Ureter (tissue), 1 donor: ENCODE measurements at regions not wholly inside any gene's neighbourhood (a gene's known extent, or its start where the extent isn't known, plus 50 kb on each side); places are given as distances from the start of the nearest gene placed in this dataset.
"Not testable (repeated sequence)": the region's sequence is repeated elsewhere in the genome, so short reads cannot be mapped to it uniquely, and the experiment has no call there.

Experiments used
- DNase-seq: peaks from one replicate; pipeline ENCODE4 v3.0.0-alpha.2; 2020; ENCODE audit warnings: low spot score
- donor health status: DM: yes; HTN: yes; CAD: no.

- DNase-seq = no peak
Measured at GRCh38 chr22:49460091-49460490, 367.6 kb downstream of the BRD1 start.

GRCh38 chr22:49458708-49459099, 369.0 kb downstream of the BRD1 start:
- no peak for DNase-seq

GRCh38 chr22:49457946-49458707, 369.5 kb downstream of the BRD1 start:
- no peak for DNase-seq

- no peak for DNase-seq
Measured at GRCh38 chr22:49457146-49457545, 370.5 kb downstream of the BRD1 start.

- no peak for DNase-seq
Measured at GRCh38 chr22:49455595-49455994, 372.1 kb downstream of the BRD1 start.

GRCh38 chr22:49454726-49455125, 372.9 kb downstream of the BRD1 start:
- no peak for DNase-seq

- no peak for DNase-seq
Measured at GRCh38 chr22:49453771-49454170, 373.9 kb downstream of the BRD1 start.

- DNase-seq = not testable (repeated sequence)
Measured at GRCh38 chr22:49453019-49453418, 374.7 kb downstream of the BRD1 start.

- no peak for DNase-seq
Measured at GRCh38 chr22:49452362-49452946, 375.2 kb downstream of the BRD1 start.

- no peak for DNase-seq
Measured at GRCh38 chr22:49451070-49451840, 376.4 kb downstream of the BRD1 start.

- DNase-seq = no peak
Measured at GRCh38 chr22:49450498-49450897, 377.2 kb downstream of the BRD1 start.

- no peak for DNase-seq
Measured at GRCh38 chr22:49449811-49450446, 377.7 kb downstream of the BRD1 start.

- DNase-seq = no peak
Measured at GRCh38 chr22:49449377-49449776, 378.3 kb downstream of the BRD1 start.

GRCh38 chr22:49448526-49448925, 379.1 kb downstream of the BRD1 start:
- DNase-seq = no peak

- no peak for DNase-seq
Measured at GRCh38 chr22:49447837-49448236, 379.8 kb downstream of the BRD1 start.

- DNase-seq = no peak
Measured at GRCh38 chr22:49446759-49447710, 380.6 kb downstream of the BRD1 start.

GRCh38 chr22:49446145-49446758, 381.4 kb downstream of the BRD1 start:
- DNase-seq = no peak

- no peak for DNase-seq
Measured at GRCh38 chr22:49444781-49445180, 382.9 kb downstream of the BRD1 start.

- no peak for DNase-seq
Measured at GRCh38 chr22:49440931-49441330, 386.7 kb downstream of the BRD1 start.

- DNase-seq = no peak
Measured at GRCh38 chr22:49439373-49439772, 388.3 kb downstream of the BRD1 start.

GRCh38 chr22:49437956-49438355, 389.7 kb downstream of the BRD1 start:
- DNase-seq = no peak
